NCI-H1436 (cell line): ENCODE measurements at regions not wholly inside any gene's neighbourhood (a gene's known extent, or its start where the extent isn't known, plus 50 kb on each side); places are given as distances from the start of the nearest gene placed in this dataset.

Experiments used
- DNase-seq: peaks from one replicate; lab custom pipeline; 2025; lab: John Stamatoyannopoulos, UW

DNA sequence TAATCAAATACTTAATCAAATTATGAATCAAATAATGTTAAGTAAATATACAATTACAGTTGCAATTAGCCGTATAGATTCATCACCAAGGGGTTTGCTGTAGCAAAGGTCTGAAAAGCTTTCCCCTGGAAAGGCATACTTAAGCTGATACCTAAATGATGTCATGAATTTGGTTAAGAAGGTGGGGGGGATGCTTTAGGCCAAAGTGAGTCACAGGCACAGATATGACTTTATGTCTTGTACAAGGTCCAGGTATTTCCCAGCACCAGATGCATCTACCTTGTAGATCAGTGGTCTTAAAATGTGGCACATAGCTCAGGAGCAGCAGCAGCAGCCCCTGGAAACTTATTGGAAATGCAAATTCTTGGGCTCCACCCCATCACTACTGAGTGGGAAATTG, 557.3 kb upstream of the CDH4 start:
- no peak for DNase-seq

GRCh38 chr20:60695226-60696000, 556.6 kb upstream of the CDH4 start:
- DNase-seq: no peak

- no peak for DNase-seq
These were observed 554.8 kb upstream of the CDH4 start for GRCh38 chr20:60697252-60697651.

DNA sequence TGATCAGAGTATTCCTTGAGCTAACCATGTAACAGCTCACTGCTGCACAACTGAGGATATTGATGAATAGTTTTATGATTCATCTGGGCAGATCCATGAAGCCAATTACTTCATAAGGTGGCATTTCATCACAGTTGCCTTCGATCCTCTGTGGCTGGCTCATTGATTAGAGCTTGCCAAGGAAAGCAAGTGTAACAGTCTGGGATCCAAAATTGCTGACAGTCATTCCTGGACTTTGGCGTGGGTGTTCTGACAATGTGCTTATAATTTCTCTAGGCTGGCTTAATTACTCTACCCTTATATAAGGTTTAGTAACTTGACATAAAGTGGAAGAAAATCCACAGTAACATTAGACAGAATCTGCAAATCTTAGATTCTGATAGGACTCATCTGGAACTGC, 551.3 kb upstream of the CDH4 start:
- no peak for DNase-seq

DNA sequence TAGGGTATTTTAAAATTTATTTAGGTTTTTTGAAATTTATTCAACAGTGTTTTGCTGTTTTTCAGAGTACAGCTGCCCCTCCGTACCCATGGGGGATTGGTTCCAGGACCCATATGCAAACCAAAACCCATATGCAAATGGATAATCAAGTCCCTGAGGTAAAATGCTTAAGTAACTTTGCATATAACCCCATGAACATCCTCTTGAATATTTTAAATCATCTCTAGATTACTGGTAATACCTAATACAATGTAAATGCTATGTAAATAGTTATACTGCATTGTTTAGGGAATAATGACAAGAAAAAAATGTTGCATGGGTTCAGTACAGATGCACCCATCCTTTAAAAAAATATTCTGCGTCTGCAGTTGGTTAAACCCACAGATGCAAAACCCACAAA, 547.9 kb upstream of the CDH4 start:
- DNase-seq: no peak

GRCh38 chr20:60713396-60713795, 538.7 kb upstream of the CDH4 start:
- no peak for DNase-seq

- DNase-seq: no peak
These were observed 536.9 kb upstream of the CDH4 start for GRCh38 chr20:60715172-60715571.

GRCh38 chr20:60718743-60719480, 533.1 kb upstream of the CDH4 start:
- DNase-seq: peak; percentile 78

DNA sequence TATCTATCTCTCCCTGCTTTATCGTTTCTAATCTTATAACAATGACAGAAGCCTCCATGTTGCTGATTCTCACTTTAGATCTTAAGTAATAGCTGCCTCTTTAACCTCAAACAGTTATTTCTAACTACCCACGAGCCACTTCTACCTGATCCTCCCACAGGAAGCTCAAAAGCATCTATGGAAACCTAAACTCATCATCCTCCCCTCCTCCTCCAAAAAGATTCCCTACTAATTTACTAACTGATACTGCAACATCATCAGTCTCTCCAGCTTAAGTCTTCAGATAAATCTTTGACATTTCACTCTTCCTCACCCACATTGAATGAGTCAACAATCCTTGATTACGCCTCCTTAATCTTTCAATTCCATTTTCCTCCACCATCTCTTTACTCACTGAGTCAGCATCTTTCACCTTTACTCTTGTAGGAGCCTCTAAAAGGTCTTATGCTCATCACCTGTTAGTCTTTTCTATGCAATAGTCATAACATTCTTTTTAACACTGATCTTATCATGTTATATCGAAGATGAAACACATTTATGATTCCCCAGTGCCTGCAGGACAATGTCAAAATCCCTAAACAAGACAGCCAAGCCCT, 526.7 kb upstream of the CDH4 start:
- no peak for DNase-seq

DNA sequence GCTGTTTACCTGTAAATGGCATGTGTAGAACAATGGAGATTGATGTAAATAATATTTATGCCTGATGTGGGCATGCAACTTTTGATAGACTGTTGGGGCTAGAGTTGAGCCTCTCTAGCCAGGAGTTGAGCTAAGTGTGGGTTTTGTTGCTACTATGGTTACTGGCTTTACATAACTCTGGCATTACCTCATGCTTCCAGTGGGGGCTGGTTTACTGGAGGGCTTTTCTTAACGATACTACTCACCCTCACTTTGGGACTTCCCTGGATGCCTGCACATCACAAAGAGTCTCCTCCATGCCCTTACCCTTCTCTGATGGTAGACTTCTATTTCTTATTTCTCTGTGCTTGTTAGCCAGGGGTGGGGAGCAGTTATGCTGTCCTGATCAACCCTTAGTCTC, 524.6 kb upstream of the CDH4 start:
- no peak for DNase-seq

- no peak for DNase-seq
These were observed 523.4 kb upstream of the CDH4 start for GRCh38 chr20:60728705-60729104.

DNA sequence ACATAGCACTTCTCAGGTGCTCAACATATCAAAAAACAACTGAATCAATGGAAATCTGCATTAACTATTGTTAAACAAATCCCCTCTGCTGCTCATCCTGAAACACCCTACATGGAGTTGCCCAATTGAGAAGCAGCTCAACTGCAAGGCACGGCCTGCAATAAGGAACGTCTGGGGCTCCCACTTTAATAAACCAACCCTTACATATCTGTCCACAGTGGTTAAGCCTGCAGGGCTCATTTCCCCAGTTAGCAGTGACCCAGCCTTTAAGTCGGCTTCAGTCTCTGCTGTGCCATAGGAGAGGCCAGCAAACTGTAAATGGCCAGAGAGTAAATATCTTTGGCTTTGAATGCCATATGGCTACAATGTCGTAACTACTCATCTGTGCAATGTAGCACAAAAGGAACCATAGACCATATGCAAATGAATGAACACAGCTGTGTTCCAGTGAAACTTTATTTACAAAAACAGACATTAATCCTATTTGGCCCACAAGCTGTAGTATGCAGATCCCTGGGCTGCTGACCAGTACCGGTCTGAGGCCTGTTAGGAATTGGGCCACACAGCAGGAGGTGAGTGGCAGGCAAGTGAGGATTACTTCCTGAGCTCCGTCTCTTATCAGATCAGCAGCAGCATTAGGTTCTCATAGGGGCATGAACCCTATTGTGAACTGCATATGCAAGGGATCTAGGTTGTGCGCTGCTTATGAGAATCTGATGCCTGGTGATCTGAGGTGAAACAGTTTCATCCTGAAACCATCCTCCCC, 522.7 kb upstream of the CDH4 start:
- DNase-seq: no peak

GRCh38 chr20:60732322-60732721, 519.7 kb upstream of the CDH4 start:
- no peak for DNase-seq

- no peak for DNase-seq
These were observed 504.0 kb upstream of the CDH4 start for GRCh38 chr20:60748086-60748485.

GRCh38 chr20:60749804-60750602, 502.1 kb upstream of the CDH4 start:
- no peak for DNase-seq

DNA sequence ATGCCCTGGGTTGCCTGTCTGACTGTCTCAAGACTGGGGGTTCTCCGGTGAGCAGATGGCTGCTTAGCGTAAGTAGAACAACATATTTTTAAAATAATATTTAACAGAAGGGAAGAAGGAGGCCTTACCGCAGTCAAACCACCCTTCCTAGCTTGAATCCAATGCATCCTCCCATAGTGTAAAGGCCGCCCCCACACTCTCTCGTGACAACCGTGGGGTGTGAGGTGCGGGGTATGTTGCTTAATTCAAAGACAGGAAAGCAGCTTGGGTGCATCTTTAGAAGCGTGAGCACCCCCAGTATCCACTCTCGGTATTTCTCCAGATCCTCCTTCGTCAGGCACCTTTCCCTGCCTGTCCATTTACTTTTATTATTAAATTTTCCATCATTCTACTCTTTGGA, 501.2 kb upstream of the CDH4 start:
- DNase-seq: no peak

DNA sequence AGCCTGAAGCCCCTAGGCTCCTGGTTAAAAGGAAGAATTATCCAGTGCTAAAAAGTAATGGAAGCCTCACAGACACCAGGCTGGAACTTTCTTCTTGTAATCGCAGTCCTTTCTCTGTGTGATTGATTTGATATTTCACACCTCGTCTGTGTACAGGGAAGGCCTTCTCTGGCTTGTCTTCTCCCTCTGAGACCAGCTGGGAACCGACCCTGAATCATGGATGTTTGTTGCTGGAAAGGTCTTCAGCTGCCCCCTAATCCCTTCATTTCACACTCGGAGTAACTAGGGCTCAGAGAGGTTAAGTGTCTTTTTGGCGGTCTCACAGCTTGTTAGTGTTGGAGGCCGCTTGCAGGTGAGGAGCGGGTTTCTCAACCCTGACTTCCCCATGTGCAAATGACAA, 500.2 kb upstream of the CDH4 start:
- DNase-seq: no peak

- no peak for DNase-seq
These were observed 499.2 kb upstream of the CDH4 start for GRCh38 chr20:60752741-60753420.

GRCh38 chr20:60754856-60755255, 497.2 kb upstream of the CDH4 start:
- DNase-seq: no peak

DNA sequence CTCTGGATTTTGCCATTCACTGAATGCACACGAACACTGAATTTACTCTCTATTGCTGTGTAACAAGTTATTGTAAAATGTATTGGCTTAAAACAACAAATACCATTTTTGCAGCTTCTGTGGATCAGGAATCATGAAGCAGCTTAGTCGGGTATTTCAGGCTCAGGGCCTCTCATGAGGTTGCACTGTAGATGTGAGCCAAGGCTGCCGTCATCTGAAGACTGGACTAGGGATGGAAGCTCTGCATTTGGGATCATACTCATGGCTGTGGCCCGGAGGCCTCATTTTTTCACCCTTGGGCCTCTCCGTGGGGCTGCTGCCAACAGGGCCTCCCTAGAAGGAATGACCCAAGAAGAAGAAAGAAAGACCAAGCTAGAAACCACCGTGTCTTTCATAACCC, 492.4 kb upstream of the CDH4 start:
- DNase-seq: no peak
